Trophoblast cell (in vitro differentiated cells and primary cell): ENCODE measurements at regions not wholly inside any gene's neighbourhood (a gene's known extent, or its start where the extent isn't known, plus 50 kb on each side); places are given as distances from the start of the nearest gene placed in this dataset.

Source experiments
- DNase-seq, 2 donors: peaks; one replicate each; pipeline ENCODE4 v3.0.0-alpha.2; 2016
- H2AFZ ChIP-seq: 2 replicates; pipeline ENCODE4 v1.6.1; 2013; ENCODE audit warnings: low read length, moderate library complexity, mild to moderate bottlenecking; ENCODE audit not compliant: insufficient read depth, poor library complexity
- H2AK5ac ChIP-seq: 2 replicates; pipeline ENCODE4 v1.6.1; 2013; ENCODE audit warnings: mild to moderate bottlenecking, low read length
- H2BK120ac ChIP-seq: 2 replicates; pipeline ENCODE4 v1.6.1; 2013; ENCODE audit warnings: low read length, mild to moderate bottlenecking, moderate library complexity; ENCODE audit not compliant: insufficient read depth, poor library complexity
- H2BK12ac ChIP-seq: 2 replicates; pipeline ENCODE4 v1.6.1; 2013; ENCODE audit warnings: mild to moderate bottlenecking, low read length, moderate library complexity
- H2BK5ac ChIP-seq: 2 replicates; pipeline ENCODE4 v1.6.1; 2013; ENCODE audit warnings: low read length, low read depth, moderate library complexity, mild to moderate bottlenecking; ENCODE audit not compliant: poor library complexity
- H3K14ac ChIP-seq: 2 replicates; pipeline ENCODE4 v1.6.1; 2013; ENCODE audit warnings: mild to moderate bottlenecking, low read length
- H3K18ac ChIP-seq: 2 replicates; pipeline ENCODE4 v1.6.1; 2013; ENCODE audit warnings: mild to moderate bottlenecking, low read length
- H3K23ac ChIP-seq: 2 replicates; pipeline ENCODE4 v1.6.1; 2013; ENCODE audit warnings: low read length
- H3K27ac ChIP-seq: 2 replicates; pipeline ENCODE4 v1.5.1; 2013; ENCODE audit warnings: low read depth, mild to moderate bottlenecking, inconsistent platforms, low read length, moderate library complexity
- H3K27me3 ChIP-seq: 2 replicates; pipeline ENCODE4 v1.6.1; 2013; ENCODE audit warnings: inconsistent platforms, mild to moderate bottlenecking, low read length, moderate library complexity; ENCODE audit not compliant: insufficient read depth
- H3K36me3 ChIP-seq, 2 experiments: 1 replicate in 1 of 2; 2 replicates in 1 of 2; pipeline ENCODE4 v1.6.1; 2013; ENCODE audit warnings: low read length in 2 of 2, mild to moderate bottlenecking in 2 of 2, moderate library complexity in 1 of 2; ENCODE audit not compliant: insufficient read depth in 2 of 2, control insufficient read depth in 1 of 2
- H3K4ac ChIP-seq: 2 replicates; pipeline ENCODE4 v1.6.1; 2013; ENCODE audit warnings: low read depth, mild to moderate bottlenecking, low read length, moderate library complexity
- H3K4me1 ChIP-seq, 2 experiments: 1 replicate in 1 of 2; 2 replicates in 1 of 2; pipeline ENCODE4 v1.6.1; 2013; ENCODE audit warnings: low read length in 2 of 2, mild to moderate bottlenecking in 2 of 2, moderate library complexity in 1 of 2; ENCODE audit not compliant: insufficient read depth in 2 of 2, control insufficient read depth in 1 of 2
- H3K4me2 ChIP-seq: 2 replicates; pipeline ENCODE4 v1.6.1; 2013; ENCODE audit warnings: inconsistent platforms, mild to moderate bottlenecking, low read length, moderate library complexity
- H3K4me3 ChIP-seq: 2 replicates; pipeline ENCODE4 v1.5.1; 2013; ENCODE audit warnings: mild to moderate bottlenecking, low read depth, low read length, inconsistent platforms
- H3K79me1 ChIP-seq: one replicate; pipeline ENCODE4 v1.6.1; 2013; ENCODE audit warnings: low read length
- H3K79me2 ChIP-seq: 2 replicates; pipeline ENCODE4 v1.6.1; 2013; ENCODE audit warnings: low read length, mild to moderate bottlenecking; ENCODE audit not compliant: control insufficient read depth, insufficient read depth, poor library complexity
- H3K9ac ChIP-seq: 2 replicates; pipeline ENCODE4 v1.6.1; 2013; ENCODE audit warnings: mild to moderate bottlenecking, low read length
- H3K9me3 ChIP-seq: 2 replicates; pipeline ENCODE4 v1.6.1; 2013; ENCODE audit warnings: low read depth, mild to moderate bottlenecking, control low read depth, inconsistent platforms, low read length; ENCODE audit not compliant: insufficient read depth
- H4K12ac ChIP-seq: 2 replicates; pipeline ENCODE4 v1.6.1; 2013; ENCODE audit warnings: low read depth, mild to moderate bottlenecking, low read length, moderate library complexity
- H4K8ac ChIP-seq: 2 replicates; pipeline ENCODE4 v1.6.1; 2013; ENCODE audit warnings: low read depth, mild to moderate bottlenecking, low read length, moderate library complexity
- H4K91ac ChIP-seq: one replicate; pipeline ENCODE4 v1.6.1; 2013; ENCODE audit warnings: low read depth, mild to moderate bottlenecking, low read length, moderate library complexity
- WGBS: extraction: QIAGEN DNeasy Blood & Tissue Kit; methylation state at CpG from one replicate; pipeline ENCODE4 v1.1.7; 2013; ENCODE audit warnings: missing lambda C conversion rate; ENCODE audit not compliant: insufficient read length, insufficient coverage; ENCODE audit errors: extremely low coverage; 5-methylcytosine and 5-hydroxymethylcytosine counted together

- Histone ChIP-seq H3K4me2 (peak overlapping the region; percentile 47), H3K18ac (no peak overlapping the region), H3K4ac (no peak overlapping the region), H3K36me3 (no peaks in the 10 kb centered on the region), H2BK5ac (no peak overlapping the region), H4K8ac (no peak overlapping the region), H4K91ac (peak overlapping the region; percentile 13), H3K23ac (no peak overlapping the region), H2BK120ac (peak overlapping the region; percentile 71), H3K14ac (no peak overlapping the region), H2AK5ac (no peak overlapping the region), H3K9ac (no peak overlapping the region), H3K9me3 (no peaks in the 10 kb centered on the region), H3K27me3 (no peaks in the 10 kb centered on the region), H2AFZ (no peak overlapping the region), H2BK12ac (peak overlapping the region; percentile 83), H3K27ac (peak overlapping the region; percentile 94), H4K12ac (no peak overlapping the region), H3K79me1 (peaks cover 12% of the 10 kb centered on the region), H3K79me2 (peaks cover 2% of the 10 kb centered on the region), H3K4me1 (peaks cover 27 to 34% of the 10 kb centered on the region in 2 experiments), H3K4me3 (no peak overlapping the region)
- WGBS = no CpG with 5 or more reads among the region's 6 CpGs
- DNase-seq = peak; percentile 39 to 48
Measured at GRCh38 chr3:72273615-72274014, 488.7 kb upstream of the PROK2 start.

- no peaks in the 10 kb centered on the region for H3K27me3 ChIP-seq
- no peak overlapping the region for H3K4ac ChIP-seq
- H4K8ac ChIP-seq = no peak overlapping the region
- H3K9ac ChIP-seq = no peak overlapping the region
- H3K18ac ChIP-seq = no peak overlapping the region
- H2BK12ac ChIP-seq = peak overlapping the region; percentile 83
- no CpG with 5 or more reads among the region's 6 CpGs for WGBS
- no peak overlapping the region for H3K23ac ChIP-seq
- peak overlapping the region; percentile 70 for H2AK5ac ChIP-seq
- peaks cover 27 to 34% of the 10 kb centered on the region in 2 experiments for H3K4me1 ChIP-seq
- peak overlapping the region; percentile 62 for H2BK120ac ChIP-seq
- no peak overlapping the region for H3K4me2 ChIP-seq
- no peaks in the 10 kb centered on the region for H3K36me3 ChIP-seq
- H4K12ac ChIP-seq = no peak overlapping the region
- H3K4me3 ChIP-seq = no peak overlapping the region
- no peak for DNase-seq
- H4K91ac ChIP-seq = peak overlapping the region; percentile 45
- H2AFZ ChIP-seq = no peak overlapping the region
- H3K27ac ChIP-seq = no peak overlapping the region
- no peak overlapping the region for H2BK5ac ChIP-seq
- peak overlapping the region; percentile 41 for H3K14ac ChIP-seq
- H3K79me2 ChIP-seq = peaks cover 2% of the 10 kb centered on the region
- H3K9me3 ChIP-seq = no peaks in the 10 kb centered on the region
- H3K79me1 ChIP-seq = peaks cover 12% of the 10 kb centered on the region
Measured at GRCh38 chr3:72272356-72272755, 487.4 kb upstream of the PROK2 start.

- Histone ChIP-seq H3K36me3 (no peaks in the 10 kb centered on the region), H3K79me1 (peaks cover 12% of the 10 kb centered on the region), H3K14ac (no peak overlapping the region), H2AFZ (no peak overlapping the region), H3K27me3 (no peaks in the 10 kb centered on the region), H4K12ac (no peak overlapping the region), H3K23ac (no peak overlapping the region), H3K4me2 (no peak overlapping the region), H3K9me3 (no peaks in the 10 kb centered on the region), H3K4me1 (peaks cover 27 to 34% of the 10 kb centered on the region in 2 experiments), H4K8ac (no peak overlapping the region), H2BK5ac (no peak overlapping the region), H3K27ac (no peak overlapping the region), H4K91ac (no peak overlapping the region), H2BK120ac (no peak overlapping the region), H3K9ac (no peak overlapping the region), H3K4me3 (no peak overlapping the region), H3K4ac (no peak overlapping the region), H3K79me2 (peaks cover 2% of the 10 kb centered on the region), H2BK12ac (no peak overlapping the region), H2AK5ac (no peak overlapping the region), H3K18ac (no peak overlapping the region)
- WGBS = no CpG with 5 or more reads among the region's 2 CpGs
- no peak for DNase-seq
Measured at GRCh38 chr3:72271923-72272322, 487.0 kb upstream of the PROK2 start.

- H3K9ac ChIP-seq = no peak overlapping the region
- H3K14ac ChIP-seq = no peak overlapping the region
- no peak overlapping the region for H4K12ac ChIP-seq
- no peak overlapping the region for H2BK120ac ChIP-seq
- H2AK5ac ChIP-seq = no peak overlapping the region
- H3K79me2 ChIP-seq = peaks cover 2% of the 10 kb centered on the region
- H4K8ac ChIP-seq = no peak overlapping the region
- no peaks in the 10 kb centered on the region for H3K36me3 ChIP-seq
- H2BK5ac ChIP-seq = no peak overlapping the region
- no peak overlapping the region for H4K91ac ChIP-seq
- peaks cover 27 to 34% of the 10 kb centered on the region in 2 experiments for H3K4me1 ChIP-seq
- H3K23ac ChIP-seq = no peak overlapping the region
- no peak overlapping the region for H3K18ac ChIP-seq
- no peak overlapping the region for H3K4me3 ChIP-seq
- H3K9me3 ChIP-seq = no peaks in the 10 kb centered on the region
- whole genome bisulfite sequencing = no CpG with 5 or more reads among the region's 6 CpGs
- DNase-seq = no peak
- H3K27ac ChIP-seq = no peak overlapping the region
- H3K27me3 ChIP-seq = no peaks in the 10 kb centered on the region
- peaks cover 12% of the 10 kb centered on the region for H3K79me1 ChIP-seq
- H2BK12ac ChIP-seq = peak overlapping the region; percentile 46
- no peak overlapping the region for H3K4ac ChIP-seq
- H3K4me2 ChIP-seq = no peak overlapping the region
- H2AFZ ChIP-seq = no peak overlapping the region
Measured at GRCh38 chr3:72271216-72271615, 486.3 kb upstream of the PROK2 start.
